GM19455 (cell line): ENCODE measurements at regions not wholly inside any gene's neighbourhood (a gene's known extent, or its start where the extent isn't known, plus 50 kb on each side); places are given as distances from the start of the nearest gene placed in this dataset.

Experiments
- ATAC-seq: cut with Tn5 transposase; IDR thresholded peaks from one replicate; pipeline ENCODE4 v1.9.1; 2021; ENCODE audit not compliant: unreplicated experiment

DNA sequence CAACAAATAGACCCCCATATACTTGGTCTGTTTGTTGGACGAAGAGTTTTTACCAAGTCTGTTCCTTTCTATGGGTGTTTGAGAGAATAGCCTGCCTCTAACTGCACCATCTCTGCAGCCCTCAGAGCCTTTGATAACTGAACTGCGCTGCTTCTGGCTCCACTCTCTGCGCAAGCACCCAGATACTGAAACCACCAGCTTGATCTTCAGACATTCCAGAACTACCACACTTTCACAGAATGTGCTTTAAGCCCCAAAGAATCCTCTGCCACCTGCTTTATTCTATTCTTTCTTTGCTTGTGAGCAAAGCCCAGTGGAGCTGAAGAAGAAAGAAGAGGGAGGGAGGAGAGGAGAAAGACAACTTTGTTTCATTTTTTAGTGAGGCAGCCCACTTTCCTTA is 380.7 kb downstream of the BCL11A start:
- ATAC-seq = no peak

- no peak for ATAC-seq
These were observed 383.2 kb downstream of the BCL11A start for GRCh38 chr2:60170272-60170671.

GRCh38 chr2:60168247-60168646 is 385.2 kb downstream of the BCL11A start:
- ATAC-seq = no peak

GRCh38 chr2:60167089-60167488 is 386.4 kb downstream of the BCL11A start:
- no peak for ATAC-seq

DNA sequence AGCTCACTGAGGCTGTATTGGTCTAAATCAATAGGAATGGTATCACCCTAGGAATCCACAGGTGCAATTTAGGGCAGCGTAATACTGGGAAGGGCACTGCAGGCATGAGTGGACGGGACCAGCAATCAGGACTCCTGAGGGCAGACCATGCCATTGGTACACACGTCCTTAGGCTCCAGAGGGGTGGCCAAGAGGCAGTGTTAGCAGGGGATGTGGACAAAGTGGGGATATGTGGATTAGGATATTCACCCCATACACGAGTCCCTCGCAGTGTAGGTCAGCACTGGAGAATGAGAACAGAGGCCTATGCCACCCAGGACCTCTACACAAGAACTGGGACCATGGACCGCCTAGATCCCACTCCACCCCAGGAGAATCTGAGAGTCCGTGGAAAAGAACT is 389.8 kb downstream of the BCL11A start:
- ATAC-seq = no peak

DNA sequence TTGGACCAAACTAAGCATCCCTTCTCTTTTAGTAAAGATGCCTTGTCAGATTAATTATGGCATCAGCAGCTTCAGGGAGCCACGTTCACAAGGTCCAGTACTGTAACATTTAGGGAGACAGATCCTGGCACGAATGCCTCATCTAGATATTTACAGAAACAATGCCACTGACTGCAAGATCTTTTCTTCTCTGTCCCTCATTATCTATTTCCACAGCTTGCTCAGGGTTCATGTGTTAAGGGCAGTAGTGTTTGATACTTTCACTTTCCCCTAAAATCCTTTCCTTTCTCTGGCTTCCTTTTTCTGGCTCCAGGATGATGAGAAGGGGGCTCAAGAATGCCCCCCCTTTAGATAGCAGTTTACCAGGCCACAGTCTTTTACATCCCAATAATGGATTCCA is 393.9 kb downstream of the BCL11A start:
- ATAC-seq = no peak

- no peak for ATAC-seq
These were observed 395.2 kb downstream of the BCL11A start for GRCh38 chr2:60158262-60158661.

GRCh38 chr2:60157283-60157682 is 396.2 kb downstream of the BCL11A start:
- no peak for ATAC-seq

GRCh38 chr2:60154142-60154541 is 399.3 kb downstream of the BCL11A start:
- ATAC-seq = no peak

DNA sequence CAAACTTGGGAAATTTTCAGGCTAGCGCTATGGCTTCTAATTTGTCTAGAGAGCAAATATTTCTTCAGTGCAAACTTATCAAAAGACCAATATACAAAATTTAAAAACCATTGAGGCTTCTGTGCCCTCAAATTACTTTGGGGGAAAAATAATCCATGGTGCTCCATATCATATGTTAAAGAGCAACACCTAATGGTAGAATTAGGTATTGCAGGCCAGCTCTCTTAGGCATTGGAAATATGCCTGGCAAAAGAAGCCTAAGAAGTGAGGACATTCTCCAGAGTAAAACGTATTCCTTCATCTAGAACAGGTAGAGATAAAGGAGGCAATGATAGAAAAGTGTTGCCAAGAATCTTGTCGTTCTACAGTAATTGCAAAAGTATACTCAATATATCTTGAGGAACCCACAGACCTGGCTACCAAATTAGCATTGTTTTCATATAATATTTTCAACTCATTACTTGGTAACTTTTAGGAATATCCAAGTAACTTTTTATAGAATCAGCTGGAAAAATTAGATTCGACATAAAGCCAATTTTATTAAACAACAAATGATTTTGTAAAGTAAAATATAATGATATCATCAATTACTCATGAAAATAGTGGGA is 401.1 kb downstream of the BCL11A start:
- no peak for ATAC-seq

DNA sequence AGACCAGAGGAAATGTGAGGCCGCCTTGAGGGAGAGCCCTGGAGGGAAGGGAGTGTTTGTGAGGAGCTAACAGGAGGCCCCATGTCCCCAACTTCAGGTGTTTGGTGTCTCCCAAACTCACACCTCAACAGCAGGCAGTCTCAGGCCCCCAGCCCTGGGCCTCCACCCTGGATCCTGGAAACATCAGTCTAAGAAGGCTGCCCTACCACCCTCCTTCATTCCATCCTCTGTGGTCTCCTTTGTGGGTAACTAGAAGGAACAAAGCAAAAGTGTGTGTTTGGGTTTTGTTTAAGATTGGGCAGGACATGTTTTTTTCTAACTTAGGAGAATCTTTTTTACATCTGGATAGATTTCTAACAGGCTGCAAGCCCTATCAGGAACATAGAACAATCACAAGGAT is 404.3 kb downstream of the BCL11A start:
- no peak for ATAC-seq

GRCh38 chr2:60148716-60149115 is 404.7 kb downstream of the BCL11A start:
- no peak for ATAC-seq

DNA sequence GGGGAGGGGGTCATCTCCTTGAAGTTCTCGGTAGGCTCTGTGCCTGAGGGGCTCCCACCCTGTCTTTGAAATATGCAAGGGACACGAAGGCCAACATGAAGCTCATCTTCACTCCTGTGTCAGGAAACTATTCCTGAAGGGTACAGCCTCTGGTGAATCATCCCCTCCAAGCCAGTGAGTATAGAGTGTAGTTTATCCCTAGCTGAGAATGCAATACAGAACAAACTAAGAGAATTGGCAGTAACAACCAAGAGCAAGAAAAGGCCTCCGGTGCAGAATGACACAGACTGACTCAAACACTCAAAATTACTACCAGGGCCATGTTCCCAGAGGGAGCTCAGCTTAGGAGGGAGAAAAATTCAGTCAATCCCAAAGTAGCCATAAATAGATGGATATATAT is 413.3 kb downstream of the BCL11A start:
- no peak for ATAC-seq

GRCh38 chr2:60136913-60137312 is 416.5 kb downstream of the BCL11A start:
- ATAC-seq = no peak

GRCh38 chr2:60127191-60127590 is 426.3 kb downstream of the BCL11A start:
- no peak for ATAC-seq

- no peak for ATAC-seq
These were observed 427.6 kb downstream of the BCL11A start for GRCh38 chr2:60125611-60126426.

DNA sequence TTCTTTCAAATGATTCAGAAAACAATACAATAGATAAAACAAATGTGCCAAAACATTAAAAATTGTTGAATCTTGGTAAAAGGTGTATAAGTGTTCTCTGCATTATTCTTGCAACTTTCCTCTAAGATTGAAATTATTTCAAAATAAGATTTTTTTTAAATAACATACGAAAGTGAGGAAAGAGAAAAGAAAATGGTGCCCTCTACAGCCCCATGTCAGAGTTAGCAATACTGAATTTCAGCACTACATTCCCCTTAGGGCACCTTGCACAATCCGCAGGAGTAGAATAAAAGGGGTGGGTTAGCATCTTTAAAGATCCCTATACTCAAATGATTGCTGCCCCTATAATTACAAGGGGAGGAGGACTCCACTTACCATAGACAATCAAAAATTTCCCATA is 433.7 kb downstream of the BCL11A start:
- ATAC-seq = no peak

- ATAC-seq = no peak
These were observed 434.5 kb downstream of the BCL11A start for GRCh38 chr2:60118917-60119316.

- no peak for ATAC-seq
These were observed 435.4 kb downstream of the BCL11A start for GRCh38 chr2:60118061-60118460.

GRCh38 chr2:60116161-60116875 is 437.1 kb downstream of the BCL11A start:
- no peak for ATAC-seq

GRCh38 chr2:60109744-60110143 is 443.7 kb downstream of the BCL11A start:
- no peak for ATAC-seq
